Suprapubic skin (tissue), 4 donors: ENCODE measurements at regions not wholly inside any gene's neighbourhood (a gene's known extent, or its start where the extent isn't known, plus 50 kb on each side); places are given as distances from the start of the nearest gene placed in this dataset.

Experiments used
- DNase-seq, 2 donors: peaks; one replicate each; pipeline ENCODE4 v3.0.0-alpha.2; 2019; ENCODE audit warnings: low spot score in 2 of 2
- H3K27ac ChIP-seq: fragments of 200-600 bp; sonication (generic); one replicate; pipeline ENCODE4 v1.5.1; 2019
- H3K27me3 ChIP-seq: fragments of 200-600 bp; sonication (generic); one replicate; pipeline ENCODE4 v1.5.1; 2019
- H3K36me3 ChIP-seq: fragments of 200-600 bp; sonication (generic); one replicate; pipeline ENCODE4 v1.5.1; 2019
- H3K4me1 ChIP-seq: fragments of 200-600 bp; sonication (generic); one replicate; pipeline ENCODE4 v1.5.1; 2019
- H3K4me3 ChIP-seq: fragments of 200-600 bp; sonication (generic); one replicate; pipeline ENCODE4 v1.5.1; 2019; ENCODE audit warnings: mild to moderate bottlenecking
- H3K9me3 ChIP-seq: fragments of 200-600 bp; sonication (generic); one replicate; pipeline ENCODE4 v1.5.1; 2019
- EP300 ChIP-seq: sonication (generic); formaldehyde crosslinking; IDR thresholded peaks from one replicate; pipeline ENCODE4 v1.6.1; 2017; ENCODE audit warnings: antibody characterized with exemption
- POLR2A ChIP-seq, 2 donors: fragments of 450-650 bp; IDR thresholded peaks; one replicate each; pipeline ENCODE4 v1.6.1; 2017; ENCODE audit warnings: antibody characterized with exemption in 2 of 2, mild to moderate bottlenecking in 2 of 2, moderate library complexity in 2 of 2
- POLR2AphosphoS5 ChIP-seq, 3 donors: sonication (generic); formaldehyde crosslinking; IDR thresholded peaks; one replicate each; pipeline ENCODE4 v1.6.1; 2017; ENCODE audit warnings: antibody characterized with exemption in 3 of 3
- WGBS: methylation state at CpG from one replicate; pipeline ENCODE4 v1.1.5; 2018; 5-methylcytosine and 5-hydroxymethylcytosine counted together
- TF ChIP-seq, protein P1 (sequence below), 2 donors: fragments of 200-600 bp in 1 of 2; fragments of 450-650 bp in 1 of 2; sonication (generic) in 1 of 2; IDR thresholded peaks; one replicate each; pipeline ENCODE4 v1.5.1; 2016 to 2019; ENCODE audit warnings: antibody characterized with exemption in 2 of 2, mild to moderate bottlenecking in 1 of 2, moderate library complexity in 1 of 2

DNA sequence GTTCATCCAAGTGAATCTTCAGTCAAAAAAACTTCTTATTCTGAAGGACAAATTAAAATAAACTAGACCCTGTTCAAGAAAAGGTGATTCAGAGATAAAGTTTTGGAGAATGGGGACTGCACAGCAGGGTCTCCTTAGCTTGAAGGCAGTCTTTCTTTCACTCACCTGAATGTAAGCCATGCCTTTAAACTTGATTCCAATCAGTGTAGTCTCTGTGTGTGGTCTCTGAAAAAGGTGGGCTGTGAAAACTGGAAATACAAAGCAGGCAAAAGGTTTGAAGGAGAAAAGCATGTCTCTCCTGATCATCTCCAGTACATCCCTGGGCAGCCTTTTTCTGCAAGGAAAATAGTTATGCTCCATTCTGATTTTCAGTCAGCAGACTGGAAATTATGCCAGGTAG lies 188.0 kb upstream of the SASH1 start:
- TF ChIP-seq POLR2AphosphoS5 (IDR thresholded peaks at IDR 0.05): no peak
- no peak for TF ChIP-seq EP300
- no peak for TF ChIP-seq POLR2A (IDR thresholded peaks at IDR 0.05)
- TF ChIP-seq, protein P1, sequence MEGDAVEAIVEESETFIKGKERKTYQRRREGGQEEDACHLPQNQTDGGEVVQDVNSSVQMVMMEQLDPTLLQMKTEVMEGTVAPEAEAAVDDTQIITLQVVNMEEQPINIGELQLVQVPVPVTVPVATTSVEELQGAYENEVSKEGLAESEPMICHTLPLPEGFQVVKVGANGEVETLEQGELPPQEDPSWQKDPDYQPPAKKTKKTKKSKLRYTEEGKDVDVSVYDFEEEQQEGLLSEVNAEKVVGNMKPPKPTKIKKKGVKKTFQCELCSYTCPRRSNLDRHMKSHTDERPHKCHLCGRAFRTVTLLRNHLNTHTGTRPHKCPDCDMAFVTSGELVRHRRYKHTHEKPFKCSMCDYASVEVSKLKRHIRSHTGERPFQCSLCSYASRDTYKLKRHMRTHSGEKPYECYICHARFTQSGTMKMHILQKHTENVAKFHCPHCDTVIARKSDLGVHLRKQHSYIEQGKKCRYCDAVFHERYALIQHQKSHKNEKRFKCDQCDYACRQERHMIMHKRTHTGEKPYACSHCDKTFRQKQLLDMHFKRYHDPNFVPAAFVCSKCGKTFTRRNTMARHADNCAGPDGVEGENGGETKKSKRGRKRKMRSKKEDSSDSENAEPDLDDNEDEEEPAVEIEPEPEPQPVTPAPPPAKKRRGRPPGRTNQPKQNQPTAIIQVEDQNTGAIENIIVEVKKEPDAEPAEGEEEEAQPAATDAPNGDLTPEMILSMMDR (IDR thresholded peaks at IDR 0.05): no peak
- H3K4me3 ChIP-seq: no peak overlapping the region
- no peak overlapping the region for H3K27ac ChIP-seq
- no peaks in the 10 kb centered on the region for H3K36me3 ChIP-seq
- no peaks in the 10 kb centered on the region for H3K27me3 ChIP-seq
- H3K4me1 ChIP-seq: no peaks in the 10 kb centered on the region
- DNase-seq: no peak
- no peaks in the 10 kb centered on the region for H3K9me3 ChIP-seq

DNA sequence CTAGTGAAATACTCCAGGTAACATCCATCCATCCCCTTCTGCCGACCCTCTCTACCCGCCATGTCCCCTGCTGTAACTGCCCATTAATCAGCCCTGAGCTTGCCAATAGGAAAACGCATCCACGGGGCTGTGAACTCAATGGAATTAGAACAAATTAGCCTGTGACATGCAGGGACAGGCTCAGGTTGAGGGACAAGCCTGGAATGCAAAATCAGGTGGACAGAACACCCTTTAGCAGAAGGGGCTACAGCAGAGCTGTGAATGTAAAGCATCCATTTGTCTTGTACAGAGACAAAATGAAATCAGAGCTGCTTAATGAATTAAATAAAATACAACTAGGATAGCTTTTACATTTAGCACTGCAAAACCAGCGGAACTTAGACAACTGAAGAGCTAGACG lies 187.3 kb upstream of the SASH1 start:
- 78% methylated on average over 6 of the region's 6 CpGs for WGBS
- no peak for DNase-seq

DNA sequence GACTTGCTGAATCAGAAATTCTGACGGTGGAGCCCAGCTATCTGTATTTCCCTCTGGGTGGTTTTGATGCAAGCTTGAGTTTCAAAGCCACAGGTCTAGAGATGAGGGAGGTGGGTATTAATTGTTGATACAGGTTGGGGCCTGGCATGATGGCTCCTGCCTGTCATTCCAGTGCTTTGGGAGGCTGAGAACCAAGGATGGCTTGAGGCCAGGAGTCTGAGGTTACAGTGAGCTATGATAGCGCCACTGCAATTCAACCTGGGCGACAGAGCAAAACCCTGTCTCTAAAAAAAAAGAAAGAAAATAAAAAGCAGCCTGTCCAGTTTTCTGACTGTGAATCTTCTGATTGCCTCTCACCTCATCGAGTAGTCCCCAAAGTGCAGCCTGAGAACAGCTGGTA lies 184.8 kb upstream of the SASH1 start:
- H3K27ac ChIP-seq: no peak overlapping the region
- no peak overlapping the region for H3K4me3 ChIP-seq

More for the DNA sequence above, 187.3 kb upstream of the SASH1 start:
- no peaks in the 10 kb centered on the region for H3K27me3 ChIP-seq
- H3K4me1 ChIP-seq: no peaks in the 10 kb centered on the region
- TF ChIP-seq POLR2AphosphoS5 (IDR thresholded peaks at IDR 0.05) (no peak), EP300 (no peak), POLR2A (IDR thresholded peaks at IDR 0.05) (no peak)
- TF ChIP-seq, protein P1 (IDR thresholded peaks at IDR 0.05): no peak
- H3K36me3 ChIP-seq: no peaks in the 10 kb centered on the region
- no peak overlapping the region for H3K4me3 ChIP-seq
- H3K27ac ChIP-seq: no peak overlapping the region
- H3K9me3 ChIP-seq: no peaks in the 10 kb centered on the region

DNA sequence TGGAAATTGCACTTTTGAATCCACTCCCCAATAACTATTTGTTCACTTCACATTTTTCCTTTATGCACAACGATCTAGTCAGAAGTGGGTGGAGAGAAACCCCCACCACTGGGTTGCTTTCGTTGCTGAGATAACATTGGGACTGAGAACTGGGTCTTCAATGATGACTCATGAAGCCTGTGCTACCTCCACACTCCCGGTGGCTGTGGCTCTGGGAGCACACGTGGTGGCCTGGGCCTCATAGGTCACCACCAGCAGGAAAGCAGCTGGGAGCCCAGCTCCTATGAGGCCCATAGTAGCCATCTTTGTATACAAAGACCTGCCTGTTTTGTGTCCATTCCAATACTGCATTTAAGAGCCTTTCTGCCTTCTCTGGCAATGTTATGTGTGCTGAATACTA lies 178.0 kb upstream of the SASH1 start:
- H3K36me3 ChIP-seq: no peaks in the 10 kb centered on the region
- no peaks in the 10 kb centered on the region for H3K4me1 ChIP-seq
- H3K27ac ChIP-seq: no peak overlapping the region
- H3K4me3 ChIP-seq: no peak overlapping the region
- TF ChIP-seq, protein P1 (IDR thresholded peaks at IDR 0.05): no peak
- H3K9me3 ChIP-seq: no peaks in the 10 kb centered on the region
- DNase-seq: no peak
- WGBS: 72% methylated on average over 4 of the region's 4 CpGs
- no peaks in the 10 kb centered on the region for H3K27me3 ChIP-seq

More for the DNA sequence above, 184.8 kb upstream of the SASH1 start:
- DNase-seq: no peak
- TF ChIP-seq, protein P1 (IDR thresholded peaks at IDR 0.05): no peak
- TF ChIP-seq EP300 (no peak), POLR2AphosphoS5 (IDR thresholded peaks at IDR 0.05) (no peak), POLR2A (IDR thresholded peaks at IDR 0.05) (no peak)
- 44% methylated on average over 4 of the region's 4 CpGs for WGBS
- Histone ChIP-seq H3K9me3 (no peaks in the 10 kb centered on the region), H3K4me1 (no peaks in the 10 kb centered on the region), H3K27me3 (no peaks in the 10 kb centered on the region), H3K36me3 (no peaks in the 10 kb centered on the region)

DNA sequence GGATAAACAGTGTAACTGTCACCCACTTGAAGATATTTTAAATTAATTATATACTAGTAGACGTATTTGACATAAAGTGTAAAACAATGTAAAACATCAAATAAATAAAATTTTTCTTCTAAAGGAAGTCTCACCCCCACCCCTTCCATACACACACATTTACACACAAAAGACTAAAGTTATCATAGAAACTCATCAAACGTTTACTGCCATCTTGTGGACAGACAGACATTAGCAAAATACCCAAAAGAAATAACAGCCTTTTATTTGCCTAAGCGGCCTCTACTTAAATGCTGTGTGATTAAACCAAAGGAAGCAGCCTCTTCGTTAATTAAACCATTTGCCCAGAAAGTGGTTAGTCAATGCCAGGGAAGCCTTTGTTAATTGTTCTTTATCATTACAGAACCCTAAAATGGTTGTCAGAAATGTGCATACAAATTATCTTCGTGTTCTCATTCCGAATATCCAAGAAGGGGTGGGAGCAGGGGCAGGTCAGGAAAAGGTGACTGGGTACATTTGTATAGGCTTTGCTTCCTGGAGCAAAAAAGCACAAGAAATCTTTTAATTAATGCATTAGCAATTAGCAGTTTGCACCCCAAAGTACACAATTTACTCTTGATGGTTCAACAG lies 176.2 kb upstream of the SASH1 start:
- Histone ChIP-seq H3K27me3 (no peaks in the 10 kb centered on the region), H3K9me3 (no peaks in the 10 kb centered on the region), H3K27ac (no peak overlapping the region), H3K4me3 (no peak overlapping the region), H3K36me3 (no peaks in the 10 kb centered on the region), H3K4me1 (no peaks in the 10 kb centered on the region)
- TF ChIP-seq POLR2AphosphoS5 (IDR thresholded peaks at IDR 0.05): no peak
- TF ChIP-seq, protein P1 (IDR thresholded peaks at IDR 0.05): peak; percentile 49 to 51
- WGBS: 33% methylated on average over 6 of the region's 6 CpGs
- no peak for DNase-seq
